Midbrain (tissue), 1 donor: ENCODE measurements at regions not wholly inside any gene's neighbourhood (a gene's known extent, or its start where the extent isn't known, plus 50 kb on each side); places are given as distances from the start of the nearest gene placed in this dataset.
"Not testable (repeated sequence)": the region's sequence is repeated elsewhere in the genome, so short reads cannot be mapped to it uniquely, and the experiment has no call there.

Source experiments
- DNase-seq: peaks from one replicate; lab custom pipeline; 2025; lab: John Stamatoyannopoulos, UW

- DNase-seq, result no peak
These were observed 125.6 kb upstream of the GATA6 start for GRCh38 chr18:22043837-22044236.

DNA sequence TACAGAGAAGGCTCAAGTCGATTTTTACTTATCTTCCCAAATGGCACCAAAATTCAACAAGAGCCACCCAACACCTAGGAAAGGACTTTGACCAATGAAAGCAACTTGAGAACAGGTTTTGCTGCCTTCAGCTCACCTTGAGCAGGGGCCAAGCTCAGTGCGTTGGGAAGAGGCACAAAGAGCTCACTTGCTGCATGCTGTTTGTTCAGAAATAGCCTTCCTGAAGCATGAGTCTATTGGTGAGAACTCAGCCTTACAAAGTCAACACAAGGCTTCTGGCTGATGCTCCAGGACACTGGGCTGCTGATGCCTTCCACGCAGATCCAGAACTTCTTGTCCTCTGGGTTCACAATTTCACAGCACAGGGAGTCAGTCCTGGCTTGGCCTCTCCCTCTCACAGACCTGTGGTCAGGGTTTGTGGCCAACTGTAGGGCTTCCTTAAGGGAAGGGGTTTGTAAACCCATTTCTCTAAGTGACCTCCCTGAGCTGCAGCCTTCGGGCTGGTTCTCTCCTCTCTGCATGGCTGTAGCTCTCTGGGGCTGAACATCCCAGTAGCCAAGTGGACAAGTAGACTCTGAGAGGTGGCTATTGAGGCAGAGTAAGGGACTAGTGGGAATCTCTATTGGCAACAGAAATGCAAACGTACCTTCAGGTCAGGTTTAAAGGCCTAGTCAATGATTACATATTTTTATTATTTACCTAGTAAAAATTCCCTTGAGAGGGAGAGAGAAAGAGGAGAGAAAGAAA, 124.7 kb upstream of the GATA6 start:
- DNase-seq, result no peak

GRCh38 chr18:22045221-22045918, 124.0 kb upstream of the GATA6 start:
- no peak for DNase-seq

- DNase-seq, result no peak
These were observed 122.9 kb upstream of the GATA6 start for GRCh38 chr18:22046473-22046872.

DNA sequence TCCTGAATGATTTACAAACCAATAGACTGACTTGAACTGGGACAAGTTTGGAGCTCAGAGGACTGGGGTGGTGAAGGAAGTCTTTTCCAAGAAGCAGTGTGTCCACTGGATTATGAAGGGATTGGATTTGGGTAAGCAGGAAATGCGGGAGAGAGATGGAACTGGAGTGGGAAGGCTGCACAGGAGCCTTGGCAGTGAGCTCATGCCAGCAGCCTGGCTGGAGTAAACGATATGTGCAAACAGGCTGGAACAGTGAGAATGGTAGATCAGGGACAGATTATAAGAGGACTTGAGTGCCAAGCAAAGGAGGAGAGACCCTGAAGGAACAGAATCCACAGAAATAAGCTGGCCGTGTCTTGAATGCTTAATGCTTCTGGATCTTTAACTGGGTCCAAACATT, 121.9 kb upstream of the GATA6 start:
- DNase-seq, result no peak

GRCh38 chr18:22048221-22048620, 121.2 kb upstream of the GATA6 start:
- no peak for DNase-seq

- no peak for DNase-seq
These were observed 120.3 kb upstream of the GATA6 start for GRCh38 chr18:22048932-22049615.

- DNase-seq, result no peak
These were observed 116.8 kb upstream of the GATA6 start for GRCh38 chr18:22052405-22053105.

DNA sequence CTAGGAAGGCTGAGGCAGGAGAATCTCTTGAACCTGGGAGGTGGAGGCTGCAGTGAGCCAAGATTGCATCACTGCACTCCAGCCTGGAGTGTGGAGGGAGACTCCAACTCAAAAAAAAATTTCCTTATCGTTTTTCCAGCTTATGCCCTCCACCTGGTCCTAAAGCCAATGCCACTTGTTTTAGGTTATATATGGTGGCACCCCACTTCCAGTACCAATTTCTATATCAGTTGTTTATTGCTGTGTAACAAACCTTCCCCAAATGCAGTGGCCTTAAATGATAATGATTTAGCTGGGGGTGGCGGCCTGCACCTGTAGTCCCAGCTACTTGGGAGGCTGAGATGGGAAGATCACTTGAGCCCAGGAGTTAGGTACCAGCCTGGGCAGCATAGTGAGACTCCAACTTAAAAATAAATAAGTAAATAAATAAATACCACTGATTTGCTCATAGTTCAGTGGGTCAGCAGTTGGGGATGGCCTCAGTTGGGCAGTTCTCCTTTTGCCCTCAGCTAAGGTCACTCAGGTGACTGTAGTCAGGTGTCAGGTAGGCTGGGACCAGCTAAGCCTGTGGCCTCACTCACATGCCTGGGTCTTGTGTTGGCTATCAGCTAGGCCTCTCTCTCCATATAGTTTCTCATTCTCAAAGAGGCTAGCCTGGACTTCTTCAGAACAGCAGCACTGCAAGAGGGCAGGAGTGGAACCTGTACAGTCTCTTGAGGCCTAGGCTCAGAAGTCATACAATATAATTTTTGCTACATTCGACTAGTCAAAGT, 113.7 kb upstream of the GATA6 start:
- DNase-seq, result no peak

- DNase-seq, result no peak
These were observed 112.4 kb upstream of the GATA6 start for GRCh38 chr18:22056950-22057349.

GRCh38 chr18:22057908-22058527, 111.4 kb upstream of the GATA6 start:
- DNase-seq, result no peak

DNA sequence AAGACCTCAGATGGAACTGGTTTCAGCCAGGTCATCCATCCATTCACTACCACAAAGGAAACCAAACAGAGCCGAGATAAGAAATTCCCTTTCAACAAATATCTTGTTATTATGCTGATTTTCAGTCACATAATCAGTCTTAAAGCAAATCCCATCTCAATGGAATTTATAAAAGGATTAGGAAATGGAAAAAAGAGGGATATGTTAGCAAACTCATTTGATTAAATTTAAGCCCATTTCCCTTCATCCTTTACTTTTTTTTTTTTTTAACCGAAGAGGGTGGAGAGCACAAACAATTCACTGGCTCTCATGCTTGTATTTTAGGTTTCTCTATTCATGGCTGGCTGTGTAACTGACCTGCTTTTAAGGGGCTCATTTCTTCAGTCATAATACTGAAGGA, 109.0 kb upstream of the GATA6 start:
- no peak for DNase-seq

DNA sequence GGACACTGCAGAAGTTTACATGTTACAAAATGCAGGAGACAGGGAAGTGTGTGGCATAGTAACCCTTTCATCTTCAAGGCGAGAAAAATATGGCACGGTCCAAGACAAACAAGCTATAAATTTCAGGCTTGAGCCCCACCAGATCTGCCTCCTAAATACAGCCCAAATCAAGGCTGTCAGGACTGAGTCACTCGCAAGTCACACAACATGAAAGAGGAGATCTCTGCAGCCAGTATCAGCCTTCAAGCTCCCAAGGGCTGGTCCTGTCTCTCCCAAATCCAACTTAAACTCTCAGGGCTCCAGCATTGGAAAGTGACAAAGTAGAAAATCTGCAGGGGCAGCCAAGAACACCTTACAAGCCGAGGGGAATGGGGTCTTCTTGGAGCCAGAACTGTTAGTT, 106.3 kb upstream of the GATA6 start:
- DNase-seq, result no peak

DNA sequence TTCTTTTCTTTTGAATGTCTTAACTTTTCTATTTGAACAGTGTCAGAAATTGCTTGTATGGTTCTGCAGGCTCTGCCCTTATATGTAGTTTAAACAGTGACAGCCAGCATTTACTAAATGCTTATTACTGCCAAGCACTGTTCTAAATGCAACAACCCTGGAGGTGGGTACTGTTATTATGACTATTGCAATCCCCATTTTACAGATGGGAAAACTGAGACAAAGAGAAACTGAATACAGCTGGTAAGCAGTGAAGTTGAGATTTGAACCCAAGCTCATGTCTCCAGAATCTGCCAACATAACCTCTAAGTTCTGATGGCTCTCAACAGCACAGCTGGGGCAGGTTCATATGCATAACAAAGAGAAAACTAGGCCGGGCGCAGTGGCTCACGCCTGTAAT, 105.7 kb upstream of the GATA6 start:
- no peak for DNase-seq

DNA sequence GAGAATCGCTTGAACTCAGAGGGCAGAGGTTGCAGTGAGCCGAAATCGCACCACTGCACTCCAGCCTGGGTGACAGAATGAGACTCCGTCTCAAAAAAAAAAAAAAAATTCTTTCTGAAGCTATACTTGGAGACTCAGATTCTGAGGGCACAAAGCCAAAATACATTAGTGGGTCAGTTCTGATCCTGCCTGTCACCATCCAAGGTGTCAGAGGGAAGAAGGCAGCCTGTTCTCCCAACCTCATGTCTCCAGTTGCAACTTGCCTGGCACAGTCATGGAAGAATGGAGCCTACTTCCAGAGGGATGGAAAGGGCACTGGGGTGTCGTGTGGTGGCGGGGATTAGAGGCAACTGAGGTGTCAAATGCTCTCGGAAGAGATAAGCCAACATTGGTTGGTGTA, 104.8 kb upstream of the GATA6 start:
- DNase-seq, result no peak

DNA sequence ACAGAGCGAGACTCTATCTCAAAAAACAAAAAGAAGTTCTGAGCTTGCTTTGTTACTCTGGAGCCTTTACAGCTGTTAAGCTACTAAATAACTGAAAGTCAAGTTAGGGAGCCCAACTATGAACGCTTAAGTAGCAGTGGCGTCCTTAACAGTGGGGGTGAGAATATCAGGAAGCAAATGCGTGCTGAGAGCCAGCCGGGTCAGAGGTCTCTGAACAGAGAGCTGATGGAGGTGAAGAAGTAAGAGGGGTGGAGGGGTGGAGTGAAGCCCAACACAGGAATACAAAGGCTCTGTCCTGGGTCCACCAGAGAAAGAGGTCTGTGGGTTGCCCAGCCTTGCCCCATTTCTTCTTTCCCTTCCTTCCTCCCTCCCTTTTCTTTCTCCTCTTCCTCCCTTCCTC, 104.1 kb upstream of the GATA6 start:
- no peak for DNase-seq

DNA sequence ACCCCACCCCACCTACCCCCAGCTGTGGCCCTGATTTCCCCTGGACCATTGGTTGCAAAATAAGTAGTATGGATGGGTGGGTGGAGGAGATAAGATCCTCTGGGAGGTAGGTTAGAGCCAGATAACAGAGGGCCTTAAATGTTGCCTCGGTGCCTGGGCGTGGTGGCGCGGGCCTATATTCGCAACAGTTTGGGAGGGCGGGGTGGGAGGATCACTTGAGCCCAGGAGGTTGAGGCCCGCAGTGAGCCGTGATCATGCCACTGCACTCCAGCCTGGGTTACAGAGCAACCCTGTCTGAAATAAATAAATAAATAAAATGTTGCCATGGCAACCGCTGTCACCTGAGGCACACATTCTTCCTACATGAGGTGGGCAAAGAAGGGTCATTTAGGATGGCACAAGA, 103.3 kb upstream of the GATA6 start:
- DNase-seq, result no peak

DNA sequence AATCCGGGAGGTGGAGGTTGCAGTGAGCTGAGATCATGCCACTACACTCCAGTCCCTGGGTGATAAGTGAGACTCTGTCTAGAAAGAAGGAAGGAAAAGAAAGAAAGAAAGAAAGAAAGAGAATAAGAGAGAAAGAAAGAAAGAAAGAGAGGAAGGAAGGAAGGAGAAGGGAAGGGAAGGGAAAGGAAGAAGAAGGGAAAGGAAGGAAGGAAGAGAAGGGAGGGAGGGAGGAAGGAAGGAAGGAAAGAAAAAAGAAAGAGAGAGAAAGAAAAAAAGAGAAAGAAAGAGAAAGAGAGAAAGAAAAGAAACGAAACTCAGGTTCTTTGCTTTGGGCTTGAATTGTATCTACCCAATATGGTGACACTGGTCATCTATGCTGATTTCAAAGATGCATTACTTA, 102.3 kb upstream of the GATA6 start:
- no peak for DNase-seq

DNA sequence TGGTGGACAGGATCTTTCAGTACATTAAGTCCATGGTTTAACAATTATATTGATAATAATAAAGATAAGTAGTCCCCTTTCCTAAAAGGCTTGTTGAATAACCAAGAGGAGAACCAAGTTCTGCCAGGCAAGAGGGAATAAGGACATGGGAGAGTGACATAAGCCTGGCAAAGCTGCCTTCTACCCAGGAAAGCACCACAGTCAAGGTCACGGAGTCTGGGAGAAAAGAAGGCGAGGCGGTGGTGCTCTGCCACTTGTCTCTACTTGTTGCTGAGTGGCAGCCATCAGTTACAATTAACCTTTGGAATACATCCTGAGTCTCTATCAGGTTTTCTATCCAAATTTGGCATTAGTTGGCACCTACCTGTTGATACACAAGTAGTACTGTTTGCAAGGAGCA, 101.7 kb upstream of the GATA6 start:
- DNase-seq, result no peak

DNA sequence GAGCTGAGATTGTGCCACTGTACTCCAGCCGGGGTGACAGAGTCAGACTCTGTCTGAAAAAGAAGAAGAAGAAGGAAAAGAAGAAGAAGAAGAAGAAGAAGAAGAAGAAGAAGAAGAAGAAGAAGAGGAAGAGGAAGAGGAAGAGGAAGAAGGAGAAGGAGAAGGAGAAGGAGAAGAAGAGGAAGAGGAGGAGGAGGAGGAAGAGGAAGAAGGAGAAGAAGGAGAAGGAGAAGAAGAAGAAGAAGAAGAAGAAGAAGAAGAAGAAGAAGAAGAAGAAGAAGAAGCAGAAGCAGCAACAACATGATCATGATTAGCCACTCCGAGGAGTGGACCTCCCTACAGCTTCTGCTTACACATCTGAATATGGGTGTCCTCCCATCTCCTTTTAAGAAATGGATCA, 100.6 kb upstream of the GATA6 start:
- DNase-seq, result not testable (repeated sequence)

DNA sequence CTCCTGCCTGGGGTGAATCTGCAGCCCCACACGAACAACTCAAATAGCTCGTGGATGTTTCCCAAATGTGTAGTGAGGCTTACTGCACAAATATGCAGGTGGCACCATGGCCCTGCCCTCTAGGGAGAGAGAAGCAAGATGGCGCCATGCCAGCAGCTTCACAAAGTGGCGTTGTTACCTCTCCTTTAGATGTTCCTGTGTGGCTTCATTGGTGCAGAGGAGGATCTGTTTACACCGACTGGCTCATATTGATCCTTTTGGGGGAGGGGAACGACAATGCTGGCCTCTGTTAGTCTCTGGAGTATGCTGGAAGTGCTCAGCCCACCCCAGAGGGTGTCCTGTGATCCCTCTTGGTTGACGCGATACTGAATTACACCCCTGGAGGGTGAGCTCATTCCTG, 99.5 kb upstream of the GATA6 start:
- no peak for DNase-seq
